Thyroid gland (tissue), 4 donors: ENCODE measurements at regions not wholly inside any gene's neighbourhood (a gene's known extent, or its start where the extent isn't known, plus 50 kb on each side); places are given as distances from the start of the nearest gene placed in this dataset.

Experiments used
- DNase-seq, 2 donors: peaks; one replicate each; pipeline ENCODE4 v3.0.0-alpha.2; 2019
- H3K27ac ChIP-seq, 3 donors: fragments of 200-600 bp; sonication (generic); 1 replicate in 2 of 3; 2 replicates in 1 of 3; pipeline ENCODE4 v1.5.1; 2016 to 2019; ENCODE audit warnings: mild to moderate bottlenecking in 1 of 3, moderate library complexity in 1 of 3
- H3K27me3 ChIP-seq: fragments of 200-600 bp; sonication (generic); one replicate; pipeline ENCODE4 v1.5.1; 2019
- H3K36me3 ChIP-seq, 2 donors: fragments of 200-600 bp; sonication (generic); one replicate each; pipeline ENCODE4 v1.5.1; 2016 to 2019
- H3K4me1 ChIP-seq, 2 donors: fragments of 200-600 bp; sonication (generic); one replicate each; pipeline ENCODE4 v1.5.1; 2017 to 2019
- H3K4me3 ChIP-seq, 3 donors: fragments of 200-600 bp; sonication (generic); replicated peaks in 1 of 3; 1 replicate in 2 of 3; 2 replicates in 1 of 3; pipeline ENCODE4 v1.5.1; 2016; ENCODE audit warnings: mild to moderate bottlenecking in 1 of 3
- H3K9me3 ChIP-seq: fragments of 200-600 bp; sonication (generic); one replicate; pipeline ENCODE4 v1.5.1; 2017
- POLR2A ChIP-seq, 2 donors: fragments of 450-650 bp; IDR thresholded peaks; one replicate each; pipeline ENCODE4 v1.6.1; 2017; ENCODE audit warnings: antibody characterized with exemption in 2 of 2, mild to moderate bottlenecking in 2 of 2, moderate library complexity in 1 of 2
- WGBS, 2 donors: methylation state at CpG; one replicate each; pipeline ENCODE4 v1.1.5; 2017; 5-methylcytosine and 5-hydroxymethylcytosine counted together
- intact Hi-C: fragments of 100-400 bp; cut with DNase I; formaldehyde crosslinking; loops from one replicate; pipeline ENCODE4 v1.15.1; 2023
- TF ChIP-seq, protein P1 (sequence below), 6 experiments: fragments of 200-600 bp in 3 of 6; fragments of 450-650 bp in 3 of 6; sonication (generic) in 3 of 6; IDR thresholded peaks; one replicate each; pipeline ENCODE4 v1.5.1; 2016 to 2019; ENCODE audit warnings: antibody characterized with exemption in 6 of 6, mild to moderate bottlenecking in 2 of 6, inconsistent platforms in 1 of 6, moderate library complexity in 1 of 6

GRCh38 chr1:112070677-112071076 is 81.2 kb upstream of the KCND3 start:
- Histone ChIP-seq H3K4me3 (no peak overlapping the region), H3K27ac (no peak overlapping the region)
- DNase-seq: no peak

GRCh38 chr1:112074711-112075110 is 85.2 kb upstream of the KCND3 start:
- intact Hi-C loops: no loop called here
- Histone ChIP-seq H3K9me3 (no peaks in the 10 kb centered on the region), H3K4me3 (no peak overlapping the region), H3K36me3 (no peaks in the 10 kb centered on the region), H3K27ac (no peak overlapping the region), H3K27me3 (no peaks in the 10 kb centered on the region), H3K4me1 (no peaks in the 10 kb centered on the region)
- 78 to 89% methylated on average over 1 of the region's 1 CpG for WGBS, 2 donors
- TF ChIP-seq, protein P1, sequence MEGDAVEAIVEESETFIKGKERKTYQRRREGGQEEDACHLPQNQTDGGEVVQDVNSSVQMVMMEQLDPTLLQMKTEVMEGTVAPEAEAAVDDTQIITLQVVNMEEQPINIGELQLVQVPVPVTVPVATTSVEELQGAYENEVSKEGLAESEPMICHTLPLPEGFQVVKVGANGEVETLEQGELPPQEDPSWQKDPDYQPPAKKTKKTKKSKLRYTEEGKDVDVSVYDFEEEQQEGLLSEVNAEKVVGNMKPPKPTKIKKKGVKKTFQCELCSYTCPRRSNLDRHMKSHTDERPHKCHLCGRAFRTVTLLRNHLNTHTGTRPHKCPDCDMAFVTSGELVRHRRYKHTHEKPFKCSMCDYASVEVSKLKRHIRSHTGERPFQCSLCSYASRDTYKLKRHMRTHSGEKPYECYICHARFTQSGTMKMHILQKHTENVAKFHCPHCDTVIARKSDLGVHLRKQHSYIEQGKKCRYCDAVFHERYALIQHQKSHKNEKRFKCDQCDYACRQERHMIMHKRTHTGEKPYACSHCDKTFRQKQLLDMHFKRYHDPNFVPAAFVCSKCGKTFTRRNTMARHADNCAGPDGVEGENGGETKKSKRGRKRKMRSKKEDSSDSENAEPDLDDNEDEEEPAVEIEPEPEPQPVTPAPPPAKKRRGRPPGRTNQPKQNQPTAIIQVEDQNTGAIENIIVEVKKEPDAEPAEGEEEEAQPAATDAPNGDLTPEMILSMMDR (IDR thresholded peaks at IDR 0.05): no peak
- no peak for TF ChIP-seq POLR2A (IDR thresholded peaks at IDR 0.05)
- DNase-seq: no peak

More at GRCh38 chr1:112070677-112071076, 81.2 kb upstream of the KCND3 start:
- TF ChIP-seq, protein P1 (IDR thresholded peaks at IDR 0.05): no peak
- TF ChIP-seq POLR2A (IDR thresholded peaks at IDR 0.05): no peak
- Histone ChIP-seq H3K4me1 (no peaks in the 10 kb centered on the region), H3K36me3 (no peaks in the 10 kb centered on the region), H3K27me3 (no peaks in the 10 kb centered on the region), H3K9me3 (no peaks in the 10 kb centered on the region)
- intact Hi-C loops: no loop called here
- WGBS, 2 donors: 80 to 91% methylated on average over 2 of the region's 2 CpGs

DNA sequence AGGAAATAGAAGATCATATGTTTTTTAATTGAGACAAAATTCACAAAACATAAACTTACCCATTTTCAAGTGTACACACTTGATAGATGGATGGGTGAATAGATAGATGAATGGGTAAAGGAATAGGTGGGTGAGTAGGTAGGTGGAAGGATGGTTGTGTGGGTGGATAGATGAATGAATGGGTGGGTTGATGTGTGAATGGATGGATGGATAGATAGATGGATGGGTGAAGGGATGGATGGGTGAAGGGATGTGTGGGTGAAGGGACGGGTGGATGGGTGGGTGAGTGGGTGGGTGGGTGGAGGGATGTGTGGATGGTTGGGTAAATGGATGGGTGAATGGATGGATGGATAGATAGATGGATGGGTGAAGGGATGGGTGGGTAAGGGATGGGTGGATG is 86.1 kb upstream of the KCND3 start:
- no peaks in the 10 kb centered on the region for H3K9me3 ChIP-seq
- DNase-seq: no peak
- H3K27ac ChIP-seq: no peak overlapping the region
- H3K4me3 ChIP-seq: no peak overlapping the region
- no peaks in the 10 kb centered on the region for H3K36me3 ChIP-seq
- TF ChIP-seq, protein P1 (IDR thresholded peaks at IDR 0.05): no peak
- TF ChIP-seq POLR2A (IDR thresholded peaks at IDR 0.05): no peak
- 77 to 78% methylated on average over 1 of the region's 1 CpG for WGBS, 2 donors
- intact Hi-C loops: no loop called here
- no peaks in the 10 kb centered on the region for H3K27me3 ChIP-seq
- H3K4me1 ChIP-seq: no peaks in the 10 kb centered on the region

- TF ChIP-seq POLR2A (IDR thresholded peaks at IDR 0.05): no peak
- TF ChIP-seq, protein P1 (IDR thresholded peaks at IDR 0.05): no peak
- Histone ChIP-seq H3K36me3 (no peaks in the 10 kb centered on the region), H3K27ac (no peak overlapping the region), H3K4me3 (no peak overlapping the region), H3K27me3 (no peaks in the 10 kb centered on the region), H3K9me3 (no peaks in the 10 kb centered on the region), H3K4me1 (no peaks in the 10 kb centered on the region)
- no peak for DNase-seq
- intact Hi-C loops: no loop called here
- WGBS, 2 donors: 68 to 71% methylated on average over 2 of the region's 2 CpGs
Observed at GRCh38 chr1:112079446-112079845, 90.0 kb upstream of the KCND3 start.

DNA sequence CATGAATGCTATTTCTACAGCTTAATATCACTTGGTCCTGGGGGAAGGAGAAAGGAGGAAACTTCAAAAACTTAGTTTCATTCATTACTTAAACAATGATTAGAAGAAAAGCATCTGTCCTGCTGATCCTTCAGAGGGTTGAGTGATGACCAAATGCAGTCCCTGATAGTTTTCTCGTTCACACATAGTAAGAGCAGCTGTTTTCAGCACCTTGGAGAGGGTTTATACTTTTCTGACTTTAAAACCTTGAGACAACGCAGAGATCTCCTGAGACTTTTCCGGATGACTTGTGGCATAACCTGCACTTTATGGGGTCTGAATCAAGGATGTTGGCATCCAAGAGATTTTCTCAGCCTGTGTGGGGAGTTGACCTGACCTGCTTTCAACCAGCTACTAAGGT is 94.0 kb upstream of the KCND3 start:
- WGBS, 2 donors: 17 to 18% methylated on average over 3 of the region's 3 CpGs
- Histone ChIP-seq H3K36me3 (no peaks in the 10 kb centered on the region), H3K27me3 (no peaks in the 10 kb centered on the region), H3K9me3 (no peaks in the 10 kb centered on the region), H3K27ac (no peak overlapping the region), H3K4me3 (no peak overlapping the region), H3K4me1 (no peaks in the 10 kb centered on the region)
- no peak for DNase-seq
- intact Hi-C loops: no loop called here
- TF ChIP-seq, protein P1 (IDR thresholded peaks at IDR 0.05): no peak
